22Rv1 (cell line): ENCODE measurements at regions not wholly inside any gene's neighbourhood (a gene's known extent, or its start where the extent isn't known, plus 50 kb on each side); places are given as distances from the start of the nearest gene placed in this dataset.
"Not testable (repeated sequence)": the region's sequence is repeated elsewhere in the genome, so short reads cannot be mapped to it uniquely, and the experiment has no call there.

Experiments
- ZFX ChIP-seq: fragments of 450-650 bp; IDR thresholded peaks from 2 replicates; pipeline ENCODE4 v1.6.1; 2017; ENCODE audit warnings: antibody characterized with exemption, borderline replicate concordance
- TF ChIP-seq, protein P1 (sequence below): fragments of 450-650 bp; IDR thresholded peaks from 2 replicates; pipeline ENCODE4 v1.5.1; 2017; ENCODE audit warnings: mild to moderate bottlenecking

GRCh38 chr5:25088689-25089088 is 443.9 kb upstream of the CDH10 start:
- TF ChIP-seq, protein P1, sequence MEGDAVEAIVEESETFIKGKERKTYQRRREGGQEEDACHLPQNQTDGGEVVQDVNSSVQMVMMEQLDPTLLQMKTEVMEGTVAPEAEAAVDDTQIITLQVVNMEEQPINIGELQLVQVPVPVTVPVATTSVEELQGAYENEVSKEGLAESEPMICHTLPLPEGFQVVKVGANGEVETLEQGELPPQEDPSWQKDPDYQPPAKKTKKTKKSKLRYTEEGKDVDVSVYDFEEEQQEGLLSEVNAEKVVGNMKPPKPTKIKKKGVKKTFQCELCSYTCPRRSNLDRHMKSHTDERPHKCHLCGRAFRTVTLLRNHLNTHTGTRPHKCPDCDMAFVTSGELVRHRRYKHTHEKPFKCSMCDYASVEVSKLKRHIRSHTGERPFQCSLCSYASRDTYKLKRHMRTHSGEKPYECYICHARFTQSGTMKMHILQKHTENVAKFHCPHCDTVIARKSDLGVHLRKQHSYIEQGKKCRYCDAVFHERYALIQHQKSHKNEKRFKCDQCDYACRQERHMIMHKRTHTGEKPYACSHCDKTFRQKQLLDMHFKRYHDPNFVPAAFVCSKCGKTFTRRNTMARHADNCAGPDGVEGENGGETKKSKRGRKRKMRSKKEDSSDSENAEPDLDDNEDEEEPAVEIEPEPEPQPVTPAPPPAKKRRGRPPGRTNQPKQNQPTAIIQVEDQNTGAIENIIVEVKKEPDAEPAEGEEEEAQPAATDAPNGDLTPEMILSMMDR = not testable (repeated sequence)
- not testable (repeated sequence) for TF ChIP-seq ZFX
